Urinary bladder (tissue), 3 donors: ENCODE measurements at regions not wholly inside any gene's neighbourhood (a gene's known extent, or its start where the extent isn't known, plus 50 kb on each side); places are given as distances from the start of the nearest gene placed in this dataset.

ENCODE experiments used
- DNase-seq: peaks from one replicate; pipeline ENCODE4 v3.0.0-alpha.2; 2015; ENCODE audit errors: extremely low spot score
- H3K27ac ChIP-seq: one replicate; pipeline ENCODE4 v1.5.1; 2013; ENCODE audit warnings: low read depth, mild to moderate bottlenecking, moderate library complexity
- H3K36me3 ChIP-seq: one replicate; pipeline ENCODE4 v1.6.1; 2013; ENCODE audit warnings: mild to moderate bottlenecking, moderate library complexity; ENCODE audit not compliant: insufficient read depth
- H3K4me1 ChIP-seq: one replicate; pipeline ENCODE4 v1.6.1; 2013; ENCODE audit warnings: mild to moderate bottlenecking, moderate library complexity; ENCODE audit not compliant: insufficient read depth
- H3K4me3 ChIP-seq: one replicate; pipeline ENCODE4 v1.5.1; 2013; ENCODE audit warnings: low read depth, low read length
- WGBS: extraction: QIAGEN DNeasy Blood & Tissue Kit; methylation state at CpG from one replicate; pipeline ENCODE4 v1.1.7; 2013; 5-methylcytosine and 5-hydroxymethylcytosine counted together
- donor health status: healthy with polysubstance abuse.
- donor health status: healthy.

GRCh38 chr10:130757271-130757670 is 554.2 kb downstream of the TCERG1L start:
- Histone ChIP-seq H3K4me1 (no peaks in the 10 kb centered on the region), H3K36me3 (no peaks in the 10 kb centered on the region), H3K27ac (no peak overlapping the region), H3K4me3 (no peak overlapping the region)
- DNase-seq, result no peak
- 44% methylated on average over 5 of the region's 5 CpGs for WGBS

GRCh38 chr10:130757821-130758489 is 553.6 kb downstream of the TCERG1L start:
- DNase-seq, result no peak
- Histone ChIP-seq H3K4me1 (no peaks in the 10 kb centered on the region), H3K27ac (no peak overlapping the region), H3K36me3 (no peaks in the 10 kb centered on the region), H3K4me3 (no peak overlapping the region)
- 69% methylated on average over 17 of the region's 17 CpGs for WGBS

- H3K27ac ChIP-seq, result no peak overlapping the region
- no peak for DNase-seq
- H3K36me3 ChIP-seq, result no peaks in the 10 kb centered on the region
- H3K4me3 ChIP-seq, result no peak overlapping the region
- WGBS, result 78% methylated on average over 5 of the region's 5 CpGs
- no peaks in the 10 kb centered on the region for H3K4me1 ChIP-seq
Observed at GRCh38 chr10:130758529-130758928, 553.0 kb downstream of the TCERG1L start.

GRCh38 chr10:130761032-130761575 is 550.4 kb downstream of the TCERG1L start:
- 75% methylated on average over 6 of the region's 6 CpGs for WGBS
- Histone ChIP-seq H3K4me1 (no peaks in the 10 kb centered on the region), H3K27ac (no peak overlapping the region), H3K4me3 (no peak overlapping the region), H3K36me3 (no peaks in the 10 kb centered on the region)
- DNase-seq, result no peak

GRCh38 chr10:130761788-130762301 is 549.7 kb downstream of the TCERG1L start:
- Histone ChIP-seq H3K4me3 (no peak overlapping the region), H3K4me1 (no peaks in the 10 kb centered on the region), H3K27ac (no peak overlapping the region), H3K36me3 (no peaks in the 10 kb centered on the region)
- WGBS, result 27% methylated on average over 13 of the region's 13 CpGs
- DNase-seq, result no peak

- Histone ChIP-seq H3K4me3 (no peak overlapping the region), H3K27ac (no peak overlapping the region), H3K4me1 (no peaks in the 10 kb centered on the region), H3K36me3 (no peaks in the 10 kb centered on the region)
- WGBS, result 74% methylated on average over 6 of the region's 6 CpGs
- DNase-seq, result no peak
Observed at GRCh38 chr10:130762491-130762890, 549.0 kb downstream of the TCERG1L start.

- WGBS, result 80% methylated on average over 6 of the region's 6 CpGs
- no peak for DNase-seq
- H3K4me1 ChIP-seq, result no peaks in the 10 kb centered on the region
Observed at GRCh38 chr10:130763071-130763470, 548.5 kb downstream of the TCERG1L start.

GRCh38 chr10:130763491-130763890 is 548.0 kb downstream of the TCERG1L start:
- 59% methylated on average over 4 of the region's 4 CpGs for WGBS
- Histone ChIP-seq H3K4me3 (no peak overlapping the region), H3K4me1 (no peaks in the 10 kb centered on the region), H3K36me3 (no peaks in the 10 kb centered on the region), H3K27ac (no peak overlapping the region)
- no peak for DNase-seq

More at GRCh38 chr10:130763071-130763470, 548.5 kb downstream of the TCERG1L start:
- Histone ChIP-seq H3K27ac (no peak overlapping the region), H3K36me3 (no peaks in the 10 kb centered on the region), H3K4me3 (no peak overlapping the region)

GRCh38 chr10:130764651-130765050 is 546.9 kb downstream of the TCERG1L start:
- H3K36me3 ChIP-seq, result no peaks in the 10 kb centered on the region
- H3K4me3 ChIP-seq, result no peak overlapping the region
- no peak for DNase-seq
- WGBS, result 88% methylated on average over 7 of the region's 7 CpGs
- H3K4me1 ChIP-seq, result no peaks in the 10 kb centered on the region
- no peak overlapping the region for H3K27ac ChIP-seq

GRCh38 chr10:130766071-130766470 is 545.5 kb downstream of the TCERG1L start:
- no peaks in the 10 kb centered on the region for H3K36me3 ChIP-seq
- no peak overlapping the region for H3K4me3 ChIP-seq
- H3K4me1 ChIP-seq, result no peaks in the 10 kb centered on the region
- H3K27ac ChIP-seq, result no peak overlapping the region
- no peak for DNase-seq
- 73% methylated on average over 4 of the region's 4 CpGs for WGBS

- no peak overlapping the region for H3K4me3 ChIP-seq
- no peaks in the 10 kb centered on the region for H3K36me3 ChIP-seq
- H3K4me1 ChIP-seq, result no peaks in the 10 kb centered on the region
- no peak for DNase-seq
- 86% methylated on average over 14 of the region's 14 CpGs for WGBS
- no peak overlapping the region for H3K27ac ChIP-seq
Observed at GRCh38 chr10:130767116-130767730, 544.3 kb downstream of the TCERG1L start.

- WGBS, result 84% methylated on average over 10 of the region's 10 CpGs
- no peak for DNase-seq
Observed at GRCh38 chr10:130769146-130770017, 542.1 kb downstream of the TCERG1L start.

GRCh38 chr10:130770018-130770630 is 541.4 kb downstream of the TCERG1L start:
- H3K4me1 ChIP-seq, result no peaks in the 10 kb centered on the region
- H3K27ac ChIP-seq, result no peak overlapping the region

More at GRCh38 chr10:130769146-130770017, 542.1 kb downstream of the TCERG1L start:
- no peak overlapping the region for H3K27ac ChIP-seq
- no peaks in the 10 kb centered on the region for H3K36me3 ChIP-seq
- H3K4me1 ChIP-seq, result no peaks in the 10 kb centered on the region
- no peak overlapping the region for H3K4me3 ChIP-seq

More at GRCh38 chr10:130770018-130770630, 541.4 kb downstream of the TCERG1L start:
- Histone ChIP-seq H3K4me3 (no peak overlapping the region), H3K36me3 (no peaks in the 10 kb centered on the region)
- WGBS, result 62% methylated on average over 13 of the region's 13 CpGs
- no peak for DNase-seq
